HG03066 (cell line): ENCODE measurements at regions not wholly inside any gene's neighbourhood (a gene's known extent, or its start where the extent isn't known, plus 50 kb on each side); places are given as distances from the start of the nearest gene placed in this dataset.

ENCODE experiments used
- ATAC-seq: cut with Tn5 transposase; IDR thresholded peaks from one replicate; pipeline ENCODE4 v1.9.1; 2021; ENCODE audit warnings: low read depth; ENCODE audit not compliant: unreplicated experiment

DNA sequence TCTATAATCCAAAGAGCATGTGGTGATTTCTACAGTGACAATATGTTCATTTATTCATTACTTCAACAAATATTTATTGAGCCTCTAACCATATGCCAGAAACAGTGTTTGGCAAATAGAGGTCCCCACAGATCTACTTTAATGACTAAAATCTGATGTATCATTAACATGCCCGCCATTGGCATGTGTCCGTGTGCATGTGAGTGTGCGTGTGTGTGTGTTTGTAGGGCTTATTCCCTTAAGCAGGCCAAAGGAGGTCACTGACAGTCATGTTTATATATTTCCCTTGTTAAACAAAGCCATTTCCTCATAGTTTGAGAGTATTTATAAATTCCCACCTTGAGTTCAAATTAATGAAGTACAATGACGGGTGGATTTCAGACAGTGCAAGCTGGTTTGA is 174.4 kb upstream of the IRX6 start:
- ATAC-seq = no peak

DNA sequence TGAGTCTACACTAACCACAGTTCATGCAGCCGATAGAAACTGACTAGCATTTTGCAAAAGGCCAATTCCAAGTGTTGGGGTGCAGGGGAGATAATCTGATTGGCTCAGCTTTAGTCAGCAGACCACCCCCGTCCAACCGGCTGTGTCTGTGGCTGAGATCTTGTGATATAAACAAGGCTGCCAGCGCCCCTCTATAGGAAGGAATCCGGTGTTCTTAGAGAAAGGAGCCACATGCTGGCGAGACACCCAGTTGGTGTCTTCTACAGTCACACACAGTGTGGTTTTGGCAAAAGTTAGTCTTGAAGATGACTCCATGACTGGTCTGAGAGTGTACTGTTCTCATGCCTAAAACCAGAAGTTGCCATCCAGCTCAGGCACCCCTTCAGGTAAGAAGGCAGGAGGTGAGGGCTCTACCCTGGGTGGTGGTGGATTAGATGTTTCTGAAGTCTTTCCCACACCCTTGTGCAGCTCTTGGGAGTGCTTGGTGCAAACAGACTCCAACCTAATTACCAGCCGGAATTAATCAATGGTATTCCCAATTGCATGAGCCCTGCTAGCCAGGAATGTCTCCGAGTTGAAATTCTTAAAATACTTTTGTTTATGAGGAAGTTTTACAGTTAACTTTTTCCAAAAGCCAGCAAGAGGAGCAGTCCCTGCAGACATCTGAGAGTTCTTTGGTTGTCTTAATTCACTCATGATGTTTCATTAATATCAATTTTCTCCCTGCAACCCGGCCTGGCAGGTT is 172.3 kb upstream of the IRX6 start:
- no peak for ATAC-seq

DNA sequence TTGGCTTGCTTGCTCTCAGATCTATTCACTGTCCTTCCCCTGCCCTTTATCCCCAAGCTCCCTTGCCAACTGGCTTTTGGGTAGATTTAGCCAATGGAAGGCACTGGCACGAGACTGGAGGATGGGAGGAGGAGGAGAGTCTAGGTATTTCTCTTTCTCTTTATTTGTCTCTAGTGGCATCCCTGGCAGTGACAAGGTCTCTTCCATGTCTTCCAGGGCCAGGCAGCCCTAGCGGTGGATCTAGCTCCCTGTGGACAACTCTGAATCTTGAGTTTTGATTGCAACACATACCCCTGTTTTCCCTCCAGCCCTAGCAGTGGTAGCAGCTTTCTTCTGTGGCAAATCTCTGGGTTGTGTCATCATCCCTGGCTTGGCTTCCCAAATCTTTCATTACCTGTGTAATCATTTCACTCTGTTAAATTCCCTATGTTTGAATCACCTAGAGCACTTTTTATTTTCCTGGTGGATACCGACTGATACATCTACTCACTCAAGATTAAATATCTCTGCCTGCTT is 171.1 kb upstream of the IRX6 start:
- ATAC-seq = no peak

DNA sequence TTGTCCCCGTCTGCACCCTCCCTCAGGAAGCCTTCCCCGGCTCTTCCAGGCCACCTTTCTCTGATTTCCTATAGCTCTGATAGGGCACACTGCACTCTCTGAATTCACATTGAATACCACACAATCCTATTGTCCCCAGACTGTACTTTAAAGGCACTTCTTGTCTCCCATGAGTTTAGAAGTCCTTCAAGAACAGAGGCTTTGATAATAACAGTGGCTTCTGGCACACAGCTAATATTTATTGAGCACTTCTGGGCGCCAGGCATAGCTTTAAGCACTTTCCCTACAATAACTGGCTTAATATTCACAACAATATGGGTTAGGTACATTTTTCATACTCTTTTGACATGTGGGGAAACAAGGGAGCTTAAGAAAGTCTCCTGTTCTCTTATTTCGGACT is 169.7 kb upstream of the IRX6 start:
- no peak for ATAC-seq

DNA sequence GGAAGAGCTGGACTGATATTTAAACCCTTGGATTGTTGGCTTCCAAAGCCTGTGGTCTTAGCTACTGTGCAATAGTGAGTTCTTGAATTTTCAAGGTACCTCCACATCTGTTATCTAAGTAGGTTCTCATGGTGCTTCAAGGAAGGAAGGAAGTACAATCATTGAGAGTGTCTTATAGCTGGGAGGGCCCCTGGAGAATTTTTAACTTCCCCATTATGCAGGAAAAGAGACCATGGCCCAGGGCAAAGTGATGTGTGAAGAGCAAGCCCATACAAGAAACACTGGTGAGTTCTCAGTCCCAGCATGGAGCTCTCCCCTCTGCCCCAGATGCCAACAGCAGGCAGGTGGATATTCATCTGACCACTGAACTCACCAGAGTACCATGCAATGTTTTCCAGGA is 169.0 kb upstream of the IRX6 start:
- ATAC-seq = no peak

DNA sequence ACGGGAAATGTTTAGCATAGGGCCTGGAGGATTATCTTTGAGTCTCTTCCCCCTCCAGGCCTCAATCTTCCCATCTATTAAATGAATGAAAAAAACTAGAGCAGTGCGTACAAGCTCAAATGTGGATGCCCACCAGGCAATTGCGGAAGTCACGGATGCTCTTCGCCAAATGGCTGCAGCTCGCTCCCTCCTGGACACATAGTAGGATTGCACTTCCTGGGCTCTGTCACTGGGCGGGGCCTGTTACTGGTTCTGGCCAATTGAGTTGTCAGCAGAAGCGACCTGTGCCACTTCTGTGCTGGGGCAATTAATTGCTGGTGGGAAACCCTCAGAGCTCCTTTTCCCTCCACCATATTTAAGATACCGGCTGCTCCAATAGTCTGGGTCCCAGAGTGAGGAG is 168.2 kb upstream of the IRX6 start:
- ATAC-seq = no peak

DNA sequence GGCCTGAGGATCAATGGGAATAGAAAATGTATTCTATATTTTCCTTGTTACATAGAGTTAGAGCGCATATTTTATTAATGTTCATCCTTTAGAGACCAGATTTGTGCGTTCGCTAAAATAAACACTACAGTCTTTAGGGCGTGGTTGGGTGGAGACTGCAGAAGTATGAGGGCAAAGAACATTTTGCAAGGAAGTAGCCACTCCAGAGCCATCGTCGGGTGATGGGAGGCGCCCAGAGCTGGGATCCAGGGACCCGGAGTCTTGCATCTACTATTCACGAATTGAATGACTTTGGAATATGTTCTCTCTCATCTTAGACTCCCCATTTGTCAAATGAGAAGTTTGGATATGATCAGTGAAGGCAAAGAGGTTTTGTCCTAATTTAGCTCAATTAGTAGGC is 154.2 kb upstream of the IRX6 start:
- no peak for ATAC-seq

DNA sequence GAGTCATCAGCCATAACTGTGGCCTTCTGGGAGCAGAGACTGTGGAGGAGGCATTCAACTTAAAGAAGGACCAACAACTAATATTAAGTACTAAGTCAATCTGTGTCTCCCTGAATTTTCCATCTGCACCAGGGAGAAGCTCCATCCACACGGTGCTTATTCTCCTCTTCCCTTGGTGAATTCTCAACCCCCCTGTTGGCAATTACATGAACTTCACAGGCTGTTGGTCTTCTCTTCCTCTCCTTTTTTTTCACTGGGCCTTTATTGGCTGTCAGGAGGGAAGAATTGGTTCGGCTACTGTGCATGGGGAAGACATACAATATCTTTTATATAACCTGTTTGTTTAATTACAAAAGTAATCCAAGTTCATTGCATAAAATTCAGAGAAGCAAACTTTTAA is 152.8 kb upstream of the IRX6 start:
- no peak for ATAC-seq

DNA sequence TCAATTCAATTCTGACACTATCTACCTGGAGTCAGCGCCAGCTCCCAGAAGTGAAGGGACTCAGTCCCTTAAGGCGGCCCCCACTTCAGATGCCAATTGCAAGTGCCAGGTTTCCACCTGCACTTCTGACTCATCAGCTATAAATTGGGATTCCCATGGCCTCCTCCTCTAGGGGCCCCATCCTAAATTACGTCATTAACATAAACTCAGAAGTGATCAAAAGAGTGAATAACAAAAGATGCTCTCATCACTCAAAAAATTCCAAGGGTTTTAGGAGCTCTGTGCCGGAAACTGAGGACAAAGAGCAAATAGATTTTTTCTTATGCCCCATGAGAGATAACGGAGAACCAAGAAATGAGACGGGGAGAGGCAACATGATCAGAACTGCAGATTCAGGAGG is 148.6 kb upstream of the IRX6 start:
- ATAC-seq = no peak

DNA sequence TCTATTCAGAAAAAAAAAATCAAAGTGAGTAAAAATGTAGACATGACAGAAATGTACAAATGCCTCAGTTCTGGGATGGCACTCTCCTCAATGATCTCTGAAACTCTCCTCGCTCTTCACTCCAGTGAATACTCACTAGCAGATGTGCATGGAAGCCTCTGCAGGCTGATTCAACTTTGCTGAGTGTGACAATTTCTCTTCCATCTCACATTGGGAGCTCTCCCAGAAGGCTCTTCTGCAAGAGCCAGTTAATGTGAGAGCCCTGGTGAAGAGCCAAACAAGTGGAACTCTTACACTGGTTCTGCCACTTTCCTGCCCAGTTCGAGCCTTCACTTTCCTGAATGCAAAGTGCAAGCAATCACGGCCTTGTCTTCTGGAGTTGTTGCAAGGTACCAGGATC is 147.1 kb upstream of the IRX6 start:
- ATAC-seq = no peak

DNA sequence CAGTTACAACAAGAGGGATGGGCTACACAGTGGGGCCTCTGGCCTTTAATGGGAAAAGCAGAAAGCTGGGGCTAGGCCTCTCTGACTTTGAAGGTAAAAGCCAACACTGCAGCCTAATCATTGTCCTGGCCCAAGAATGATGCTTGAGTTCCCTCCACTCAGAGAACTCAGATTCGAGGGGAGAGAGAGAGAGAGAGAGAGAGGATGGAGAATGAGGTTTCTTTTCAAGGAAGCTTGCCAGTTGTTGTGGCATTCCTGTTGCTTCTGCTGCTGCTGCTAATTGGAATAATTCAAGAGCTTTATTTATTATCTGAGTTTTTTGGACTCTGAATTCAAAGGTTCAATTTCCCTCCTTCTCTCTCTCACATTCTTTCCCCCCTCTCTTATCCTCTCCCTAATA is 144.6 kb upstream of the IRX6 start:
- ATAC-seq = no peak

DNA sequence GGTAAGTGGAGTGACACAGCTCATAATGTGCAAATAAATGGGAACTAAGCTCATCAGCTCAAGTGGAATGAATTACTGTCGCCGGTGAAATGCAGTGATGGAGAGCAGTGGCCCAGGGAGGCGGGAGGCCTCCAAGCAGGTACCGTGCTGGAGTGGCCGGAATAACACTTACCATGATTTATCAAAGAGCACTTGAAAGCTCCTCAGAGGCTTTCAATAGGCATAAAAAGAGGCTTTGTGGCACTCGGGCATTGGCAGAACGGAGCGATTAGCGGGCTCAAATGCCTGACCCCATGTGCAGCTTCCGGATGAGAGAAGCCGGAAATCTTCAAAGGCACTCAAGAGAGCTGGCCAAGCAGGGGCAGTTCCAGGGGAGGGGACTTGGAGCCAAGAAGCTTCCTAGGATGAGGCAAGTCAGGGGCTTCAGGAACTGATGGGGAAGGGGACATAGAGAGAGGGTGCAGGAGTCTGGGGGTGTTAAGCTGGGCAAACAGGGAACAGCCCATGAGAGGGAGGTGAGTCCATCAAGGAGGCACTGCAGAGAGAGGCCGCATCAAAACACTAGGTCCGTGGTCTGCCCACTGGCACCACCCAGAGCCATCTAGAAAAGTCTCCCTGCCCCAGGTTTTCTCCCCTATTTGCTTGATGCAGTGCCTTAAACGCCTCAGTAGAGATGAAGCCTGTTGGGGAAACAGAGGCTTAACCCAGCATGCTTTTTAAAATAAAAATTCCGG is 144.0 kb upstream of the IRX6 start:
- ATAC-seq = no peak

DNA sequence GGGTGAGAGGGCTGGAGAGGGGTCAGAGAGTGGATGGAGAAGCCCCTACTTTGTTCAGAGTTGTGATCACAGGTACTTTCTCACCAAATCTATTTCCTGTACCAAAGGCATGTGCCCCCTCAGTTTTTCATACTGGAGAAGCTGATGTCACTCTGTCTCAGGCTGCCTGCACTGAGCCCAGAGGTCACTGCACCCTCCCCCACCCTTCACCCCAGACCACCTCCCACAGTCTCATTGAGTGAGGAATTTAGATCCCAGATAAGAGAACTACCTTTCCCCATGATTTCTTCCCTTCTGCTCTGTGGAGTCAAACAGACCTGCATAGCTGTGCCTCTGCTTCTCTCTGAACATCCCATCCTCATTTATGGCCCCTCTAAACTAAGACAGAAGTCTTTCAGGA is 140.0 kb upstream of the IRX6 start:
- ATAC-seq = no peak

DNA sequence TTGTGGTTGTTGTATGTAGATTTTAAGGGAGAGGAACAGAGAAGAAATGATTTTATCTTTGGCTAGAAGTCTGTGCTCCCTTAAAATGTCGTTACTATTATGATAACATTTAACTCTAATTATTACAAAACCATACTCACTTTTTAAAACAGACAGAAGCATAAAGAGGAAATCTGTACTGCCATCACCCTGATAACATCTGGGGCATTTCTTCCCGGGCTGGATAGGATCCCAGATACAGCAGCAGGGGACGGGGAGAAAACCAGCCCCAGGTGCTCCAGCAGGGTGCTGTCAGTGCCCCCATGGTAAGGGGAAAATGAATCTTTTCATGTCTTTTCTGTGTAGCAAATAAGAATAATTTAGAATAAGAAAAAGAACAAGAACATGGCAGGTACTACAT is 139.4 kb upstream of the IRX6 start:
- ATAC-seq = no peak

DNA sequence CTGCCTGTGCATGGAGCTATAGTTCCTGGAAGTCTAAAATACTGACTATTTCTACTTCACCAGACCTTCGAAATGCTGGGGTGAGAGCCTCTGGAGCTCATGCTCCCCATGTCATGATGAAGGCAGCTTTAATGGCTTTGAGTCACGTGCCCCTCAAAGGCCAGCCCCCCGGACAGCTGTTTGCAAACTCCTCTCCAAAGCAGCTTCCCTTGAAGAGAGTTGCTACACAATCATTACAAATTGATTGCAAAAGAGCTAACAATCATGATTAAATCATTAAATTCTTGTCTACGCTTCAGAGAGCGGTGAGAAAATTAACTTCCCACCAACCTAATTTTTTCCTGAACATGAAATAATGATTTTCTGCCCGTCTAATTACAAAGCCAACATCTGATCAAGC is 134.8 kb upstream of the IRX6 start:
- no peak for ATAC-seq

DNA sequence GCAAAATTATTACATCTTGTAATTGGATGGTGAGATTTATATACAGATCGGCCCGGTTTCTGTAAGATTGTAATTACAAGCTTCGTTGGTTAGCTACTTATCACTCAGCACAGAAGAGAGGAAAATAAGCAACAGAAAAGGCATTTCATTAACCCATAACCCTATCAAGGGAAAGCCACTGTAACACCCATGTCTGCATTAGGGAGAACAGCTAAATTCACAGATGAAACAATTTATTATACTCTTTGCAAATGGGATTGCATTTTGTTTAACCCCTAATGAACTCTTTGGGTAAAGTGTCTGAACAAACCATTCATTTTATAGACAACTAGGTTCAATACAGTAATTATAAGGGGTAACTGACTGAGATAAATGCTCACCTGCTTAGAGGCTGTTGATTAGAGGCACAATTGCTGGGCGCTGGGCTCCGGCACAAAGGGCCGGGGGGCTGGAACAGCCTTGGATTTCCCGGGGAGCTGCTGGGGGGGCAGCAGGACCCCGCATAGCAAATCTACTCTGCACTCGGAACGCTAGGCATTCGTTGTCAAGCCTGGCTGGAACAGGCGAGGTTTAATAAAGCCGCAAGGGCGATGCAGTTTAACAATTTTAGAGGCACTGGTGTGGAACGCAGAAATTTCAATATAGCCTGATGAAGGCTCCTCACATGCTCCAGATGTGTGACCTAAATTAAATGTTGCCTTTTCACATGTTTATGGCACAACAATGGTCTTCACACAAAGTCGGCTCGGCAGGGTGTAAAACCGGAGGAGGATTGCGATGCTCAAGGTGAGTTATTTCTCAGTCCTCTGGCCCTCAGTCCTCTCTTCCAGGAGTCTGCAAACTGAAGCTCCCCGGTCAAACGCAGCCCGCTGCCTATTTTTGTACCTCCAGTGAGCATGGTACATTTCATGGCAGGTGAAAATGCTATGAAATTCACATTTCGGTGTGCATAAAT is 134.0 kb upstream of the IRX6 start:
- no peak for ATAC-seq

DNA sequence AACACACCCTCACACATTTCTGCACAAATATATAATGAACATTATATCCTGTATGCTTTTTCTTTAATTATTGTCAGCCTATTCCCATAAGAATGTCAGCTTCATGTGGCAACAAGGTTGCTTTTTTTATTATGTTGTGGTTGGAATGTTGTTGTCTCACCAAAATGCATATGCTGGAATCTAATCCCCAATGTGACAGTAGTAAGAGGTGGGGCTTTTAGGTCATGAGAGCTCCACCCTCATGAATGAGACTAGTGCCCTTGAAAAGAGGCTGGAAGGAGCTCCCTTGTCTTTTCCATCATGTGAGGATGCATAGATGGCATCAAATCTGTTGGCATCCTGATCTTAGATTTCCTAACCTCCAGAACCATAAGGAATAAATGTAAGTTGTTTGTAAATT is 131.3 kb upstream of the IRX6 start:
- ATAC-seq = no peak

DNA sequence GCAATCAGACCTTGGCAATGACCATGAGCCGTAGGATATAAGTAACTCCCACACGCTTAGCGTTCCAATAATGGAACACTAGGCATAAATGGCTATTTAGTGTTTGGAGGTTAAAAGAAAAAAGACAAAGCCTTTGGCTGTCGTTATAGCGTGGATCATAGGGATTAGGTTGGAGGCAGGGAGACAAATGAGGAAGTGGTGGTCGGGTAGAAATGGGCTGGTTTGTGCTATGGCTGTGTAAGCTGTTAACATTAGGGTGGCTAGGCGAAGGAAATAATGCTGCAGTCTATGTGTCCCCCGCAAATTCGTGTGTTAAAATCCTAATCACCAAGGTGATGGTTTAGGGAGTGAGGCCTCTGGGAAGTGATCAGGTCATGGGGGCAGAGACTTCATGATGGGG is 120.4 kb upstream of the IRX6 start:
- no peak for ATAC-seq

DNA sequence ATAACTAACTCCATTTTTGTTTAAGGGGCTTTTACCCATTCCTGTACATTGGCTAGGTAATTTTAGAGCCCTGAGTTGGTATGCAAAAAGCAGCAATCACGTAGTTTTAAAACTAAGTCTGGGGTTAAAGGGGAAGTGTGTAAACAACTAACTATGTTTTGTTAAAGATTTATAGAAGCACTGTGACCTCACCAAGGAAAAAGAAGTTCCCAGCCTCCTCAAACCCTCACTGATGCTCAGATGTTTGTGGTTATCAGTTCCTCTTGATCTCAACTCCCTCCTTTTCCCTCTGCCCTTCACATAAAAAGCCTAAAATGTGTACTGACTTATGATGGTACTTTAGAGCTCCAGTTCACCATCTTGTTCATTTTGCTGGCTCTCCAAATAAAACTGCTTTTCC is 119.9 kb upstream of the IRX6 start:
- ATAC-seq = no peak

DNA sequence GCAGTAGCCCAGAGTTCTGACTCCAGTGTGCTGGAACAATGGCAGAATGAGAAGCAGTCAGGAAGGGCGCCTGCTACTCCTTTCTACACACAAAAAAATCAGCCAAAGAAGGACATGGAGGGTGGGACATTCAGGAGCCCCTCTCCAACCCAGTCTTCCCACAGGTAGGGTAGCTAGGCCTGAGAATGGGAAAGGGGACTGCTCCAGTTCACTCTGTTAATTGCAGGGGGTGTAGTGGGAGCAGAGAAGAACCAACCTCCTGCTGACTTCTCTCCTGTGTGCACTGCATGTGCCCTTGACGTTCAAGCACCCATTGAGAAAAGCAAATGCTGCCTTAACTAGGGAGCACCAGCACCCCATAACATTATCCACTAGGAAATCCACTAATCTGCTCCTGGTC is 119.1 kb upstream of the IRX6 start:
- ATAC-seq = no peak
